ENCODE measurements at regions not wholly inside any gene's neighbourhood (a gene's known extent, or its start where the extent isn't known, plus 50 kb on each side); places are given as distances from the start of the nearest gene placed in this dataset.
A peak's percentile ranks its signal among the peaks of the same experiment; 100 is the strongest.

GRCh38 chr15:89401631-89402517 is 67.2 kb upstream of the POLG start:
- 8 to 16% (median 11%) methylated on average over 12 of the region's 12 CpGs for WGBS, 5 donors
- H3K27me3 ChIP-seq: peaks cover 28 to 100% (median 93%) of the 10 kb centered on the region in 3 donors
- DNase-seq: no peak
- intact Hi-C loops (cut with DNase I; ENCODE audit: low total_unique reads): no loop called here
- TF ChIP-seq POLR2AphosphoS5 (IDR thresholded peaks at IDR 0.05): no peak
- TF ChIP-seq EP300 (IDR thresholded peaks at IDR 0.05): no peak
- TF ChIP-seq CTCF (IDR thresholded peaks at IDR 0.05): no peak
- TF ChIP-seq POLR2A (IDR thresholded peaks at IDR 0.05): no peak
- no peak overlapping the region for H3K27ac ChIP-seq
- peaks cover 16 to 37% (median 26%) of the 10 kb centered on the region in 4 donors for H3K4me1 ChIP-seq
- H3K9me3 ChIP-seq: no peaks in the 10 kb centered on the region
- H3K36me3 ChIP-seq: no peaks in the 10 kb centered on the region
- H3K4me3 ChIP-seq: peak overlapping the region in 1 of 4 donors; percentile 4

- H3K4me3 ChIP-seq: no peak overlapping the region
Measured at GRCh38 chr15:89400782-89401545, 66.3 kb upstream of the POLG start.

GRCh38 chr15:89400116-89400781 is 65.6 kb upstream of the POLG start:
- no peaks in the 10 kb centered on the region for H3K36me3 ChIP-seq
- no peak for DNase-seq
- TF ChIP-seq EP300 (IDR thresholded peaks at IDR 0.05) (no peak), CTCF (IDR thresholded peaks at IDR 0.05) (no peak), POLR2AphosphoS5 (IDR thresholded peaks at IDR 0.05) (no peak), POLR2A (IDR thresholded peaks at IDR 0.05) (no peak)
- H3K4me1 ChIP-seq: peaks cover 14 to 27% (median 16%) of the 10 kb centered on the region in 4 donors
- peaks cover 15 to 100% (median 88%) of the 10 kb centered on the region in 3 donors for H3K27me3 ChIP-seq
- peak overlapping the region; percentile 29 to 47 (median 39) for H3K4me3 ChIP-seq
- intact Hi-C loops (cut with DNase I; ENCODE audit: low total_unique reads): no loop called here
- H3K9me3 ChIP-seq: no peaks in the 10 kb centered on the region
- H3K27ac ChIP-seq: no peak overlapping the region
- WGBS, 5 donors: 5 to 14% (median 6%) methylated on average over 25 to 54 of the region's 55 CpGs

More at GRCh38 chr15:89400782-89401545, 66.3 kb upstream of the POLG start:
- no peaks in the 10 kb centered on the region for H3K36me3 ChIP-seq
- WGBS, 5 donors: 27 to 39% (median 28%) methylated on average over 7 of the region's 7 CpGs
- intact Hi-C loops (cut with DNase I; ENCODE audit: low total_unique reads): no loop called here
- no peak overlapping the region for H3K27ac ChIP-seq
- H3K27me3 ChIP-seq: peaks cover 19 to 100% (median 88%) of the 10 kb centered on the region in 3 donors
- TF ChIP-seq CTCF (IDR thresholded peaks at IDR 0.05) (no peak), POLR2AphosphoS5 (IDR thresholded peaks at IDR 0.05) (no peak), EP300 (IDR thresholded peaks at IDR 0.05) (no peak), POLR2A (IDR thresholded peaks at IDR 0.05) (no peak)
- peaks cover 14 to 28% (median 18%) of the 10 kb centered on the region in 4 donors for H3K4me1 ChIP-seq
- H3K9me3 ChIP-seq: no peaks in the 10 kb centered on the region
- DNase-seq: no peak

Data from stomach (tissue), 8 donors.